GM23338 (cell line): ENCODE measurements at regions not wholly inside any gene's neighbourhood (a gene's known extent, or its start where the extent isn't known, plus 50 kb on each side); places are given as distances from the start of the nearest gene placed in this dataset.
"Not testable (repeated sequence)": the region's sequence is repeated elsewhere in the genome, so short reads cannot be mapped to it uniquely, and the experiment has no call there.

Experiments
- ATAC-seq: fragments of 200-7000 bp; cut with Tn5 transposase; 3 replicates; pipeline ENCODE4 v1.9.1; 2020
- DNase-seq: peaks from one replicate; pipeline ENCODE4 v3.0.0-alpha.2; 2015; ENCODE audit warnings: low spot score
- H2AFZ ChIP-seq: fragments of 200-600 bp; sonication (generic); 2 replicates; pipeline ENCODE4 v1.8.0; 2016; ENCODE audit warnings: antibody characterized with exemption, mild to moderate bottlenecking, moderate library complexity
- H3F3A ChIP-seq: fragments of 200-600 bp; sonication (generic); replicated peaks from 2 replicates; pipeline ENCODE4 v1.8.0; 2017; ENCODE audit warnings: antibody characterized with exemption, mixed run types, low read depth
- H3K27ac ChIP-seq: fragments of 200-600 bp; sonication (generic); 2 replicates; pipeline ENCODE4 v1.6.1; 2016; ENCODE audit warnings: low read depth
- H3K27me3 ChIP-seq: fragments of 200-600 bp; sonication (generic); 2 replicates; pipeline ENCODE4 v1.8.0; 2016; ENCODE audit warnings: mild to moderate bottlenecking, mixed run types, moderate library complexity; ENCODE audit not compliant: insufficient read depth
- H3K36me3 ChIP-seq: fragments of 200-600 bp; sonication (generic); 2 replicates; pipeline ENCODE4 v1.8.0; 2016; ENCODE audit warnings: mild to moderate bottlenecking; ENCODE audit not compliant: insufficient read depth
- H3K4me1 ChIP-seq: fragments of 200-600 bp; sonication (generic); 2 replicates; pipeline ENCODE4 v1.8.0; 2016; ENCODE audit warnings: mild to moderate bottlenecking, moderate library complexity; ENCODE audit not compliant: insufficient read depth
- H3K4me2 ChIP-seq: fragments of 200-600 bp; sonication (generic); 2 replicates; pipeline ENCODE4 v1.7.1; 2017; ENCODE audit warnings: mixed run types
- H3K4me3 ChIP-seq: fragments of 200-600 bp; sonication (generic); 2 replicates; pipeline ENCODE4 v1.6.1; 2016; ENCODE audit warnings: mixed run types
- H3K79me2 ChIP-seq: fragments of 200-600 bp; sonication (generic); replicated peaks from 2 replicates; pipeline ENCODE4 v1.8.0; 2017; ENCODE audit warnings: mild to moderate bottlenecking; ENCODE audit not compliant: insufficient read depth
- H3K9me2 ChIP-seq: fragments of 200-600 bp; sonication (generic); 2 replicates; pipeline ENCODE4 v1.8.0; 2017; ENCODE audit not compliant: insufficient read depth
- H4K20me1 ChIP-seq: fragments of 200-600 bp; sonication (generic); replicated peaks from 2 replicates; pipeline ENCODE4 v1.8.0; 2017; ENCODE audit warnings: mild to moderate bottlenecking; ENCODE audit not compliant: insufficient read depth
- H3K27ac Mint-ChIP-seq: 2 replicates; pipeline ENCODE4 v1.8.0; 2020; ENCODE audit warnings: inconsistent platforms, mild to moderate bottlenecking, moderate library complexity, mixed read lengths
- H3K27me3 Mint-ChIP-seq: 3 replicates; pipeline ENCODE4 v1.8.0; 2022; ENCODE audit warnings: low read depth, mild to moderate bottlenecking, moderate library complexity, mixed read lengths, inconsistent platforms; ENCODE audit not compliant: insufficient read depth, poor library complexity
- H3K36me3 Mint-ChIP-seq: 3 replicates; pipeline ENCODE4 v1.8.0; 2021; ENCODE audit warnings: low read depth, mild to moderate bottlenecking, inconsistent platforms, moderate library complexity, mixed read lengths
- H3K4me1 Mint-ChIP-seq: 3 replicates; pipeline ENCODE4 v1.8.0; 2020; ENCODE audit warnings: mild to moderate bottlenecking, inconsistent platforms, mixed read lengths
- H3K4me3 Mint-ChIP-seq: 3 replicates; pipeline ENCODE4 v1.8.0; 2021; ENCODE audit warnings: moderate library complexity, mild to moderate bottlenecking, inconsistent platforms, mixed read lengths
- H3K9me3 Mint-ChIP-seq: 3 replicates; pipeline ENCODE4 v1.8.0; 2020; ENCODE audit warnings: moderate library complexity, mild to moderate bottlenecking, inconsistent platforms, mixed read lengths
- CTCF ChIP-seq, 2 experiments: fragments of 200-600 bp in 1 of 2; sonication (generic) in 1 of 2; conservative IDR thresholded peaks; 2 replicates each; pipeline versions ENCODE4 v1.5.1 to v1.6.1; 2016 to 2017; ENCODE audit warnings: antibody characterized with exemption in 2 of 2, low read depth in 2 of 2, mild to moderate bottlenecking in 2 of 2, moderate library complexity in 1 of 2
- EZH2 ChIP-seq: fragments of 200-600 bp; sonication (generic); IDR thresholded peaks from one replicate; pipeline ENCODE4 v1.8.0; 2017; ENCODE audit warnings: antibody characterized with exemption, mild to moderate bottlenecking, low read depth; ENCODE audit not compliant: unreplicated experiment
- EZH2phosphoT487 ChIP-seq: fragments of 200-600 bp; sonication (generic); IDR thresholded peaks from one replicate; pipeline ENCODE4 v1.8.1; 2018; ENCODE audit warnings: antibody characterized with exemption; ENCODE audit not compliant: unreplicated experiment
- JUNB ChIP-seq: IDR thresholded peaks from one replicate; pipeline ENCODE4 v1.6.1; 2016; ENCODE audit warnings: antibody characterized with exemption; ENCODE audit not compliant: unreplicated experiment
- STAT1 ChIP-seq: IDR thresholded peaks from one replicate; pipeline ENCODE4 v1.6.1; 2016; ENCODE audit warnings: antibody characterized with exemption; ENCODE audit not compliant: unreplicated experiment
- ZNF114 ChIP-seq: fragments of 250-450 bp; sonication (Bioruptor Pico); IDR thresholded peaks from 2 replicates; pipeline ENCODE4 v1.5.0; 2020; ENCODE audit warnings: mild to moderate bottlenecking, moderate library complexity
- TF ChIP-seq, protein P1 (sequence below): IDR thresholded peaks from 2 replicates; pipeline ENCODE4 v1.6.1; 2016; ENCODE audit warnings: antibody characterized with exemption
- TF ChIP-seq, protein P2 (sequence below): fragments of 250-450 bp; sonication (Bioruptor Pico); IDR thresholded peaks from 2 replicates; pipeline ENCODE4 v1.5.0; 2020; ENCODE audit warnings: mild to moderate bottlenecking, moderate library complexity

- ATAC-seq: peak; percentile 15; the same call in 2 of the 3 replicates
Observed at GRCh38 chr17:77066165-77066564, 74.6 kb upstream of the SEC14L1 start.

DNA sequence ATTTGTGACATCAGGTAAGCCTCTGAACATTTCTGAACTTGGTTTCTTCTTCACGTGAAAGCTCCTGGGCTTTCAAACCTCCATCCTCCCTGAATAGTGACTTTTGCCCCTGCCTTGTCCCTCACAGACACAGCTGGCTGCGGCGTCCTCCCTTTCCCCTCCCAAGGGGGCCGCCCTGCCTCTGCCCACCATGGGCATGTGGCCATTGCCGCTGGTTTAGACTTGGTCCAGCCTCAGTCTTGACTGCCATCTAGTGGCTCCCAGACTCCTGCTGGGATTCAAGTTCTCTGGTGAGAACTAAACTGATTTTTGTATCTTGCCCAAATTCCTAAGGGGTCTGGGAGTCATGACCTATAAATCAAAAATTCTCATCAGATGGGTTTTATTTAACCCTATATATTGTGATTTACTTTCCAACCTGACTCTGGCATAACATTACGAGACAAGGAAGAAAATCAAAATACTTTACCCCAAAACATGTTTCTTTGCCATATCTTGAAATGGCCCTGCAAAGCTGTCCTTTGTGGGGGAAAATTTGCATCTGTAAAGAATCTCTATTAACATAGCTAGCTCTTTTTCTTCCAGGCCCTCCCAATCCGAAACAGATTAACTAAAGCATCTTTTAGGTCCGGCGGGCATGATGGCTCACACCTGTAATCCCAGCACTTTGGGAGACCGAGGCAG, 73.9 kb upstream of the SEC14L1 start:
- DNase-seq (peak; percentile 86), ATAC-seq (peak; percentile 97)
- H3K27me3 Mint-ChIP-seq: peaks cover 12% of the 10 kb centered on the region
- H3F3A ChIP-seq, H3K9me3 Mint-ChIP-seq, H3K27me3 ChIP-seq, H3K36me3 Mint-ChIP-seq, H3K36me3 ChIP-seq, H3K27ac ChIP-seq, H3K4me1 ChIP-seq, H3K4me3 ChIP-seq, H3K27ac Mint-ChIP-seq, H3K4me2 ChIP-seq, H2AFZ ChIP-seq, H4K20me1 ChIP-seq, H3K9me2 ChIP-seq, H3K4me3 Mint-ChIP-seq, H3K79me2 ChIP-seq: not testable (repeated sequence)
- peak; percentile 90 to 92 for TF ChIP-seq CTCF (conservative IDR thresholded peaks at IDR 0.05; ENCODE audit: low read depth in 2 of 2)
- H3K4me1 Mint-ChIP-seq: peaks cover 20% of the 10 kb centered on the region

More at GRCh38 chr17:77066165-77066564, 74.6 kb upstream of the SEC14L1 start:
- H3K9me2 ChIP-seq: no peaks in the 10 kb centered on the region
- peak overlapping the region; percentile 15; the same call in 1 of the 2 replicates for H2AFZ ChIP-seq
- H3K27ac ChIP-seq: no peak overlapping the region
- H3K4me1 ChIP-seq: no peaks in the 10 kb centered on the region
- no peaks in the 10 kb centered on the region for H3K27me3 ChIP-seq
- H4K20me1 ChIP-seq: no peaks in the 10 kb centered on the region
- no peak for TF ChIP-seq JUNB
- TF ChIP-seq, protein P1, sequence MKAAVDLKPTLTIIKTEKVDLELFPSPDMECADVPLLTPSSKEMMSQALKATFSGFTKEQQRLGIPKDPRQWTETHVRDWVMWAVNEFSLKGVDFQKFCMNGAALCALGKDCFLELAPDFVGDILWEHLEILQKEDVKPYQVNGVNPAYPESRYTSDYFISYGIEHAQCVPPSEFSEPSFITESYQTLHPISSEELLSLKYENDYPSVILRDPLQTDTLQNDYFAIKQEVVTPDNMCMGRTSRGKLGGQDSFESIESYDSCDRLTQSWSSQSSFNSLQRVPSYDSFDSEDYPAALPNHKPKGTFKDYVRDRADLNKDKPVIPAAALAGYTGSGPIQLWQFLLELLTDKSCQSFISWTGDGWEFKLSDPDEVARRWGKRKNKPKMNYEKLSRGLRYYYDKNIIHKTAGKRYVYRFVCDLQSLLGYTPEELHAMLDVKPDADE: no peak
- TF ChIP-seq ZNF114 (CRISPR knock-in tag): no peak
- no peak for TF ChIP-seq EZH2phosphoT487
- no peak for TF ChIP-seq STAT1
- Mint-ChIP-seq H3K9me3 (no peaks in the 10 kb centered on the region), H3K4me3 (no peak overlapping the region), H3K27ac (no peak overlapping the region), H3K4me1 (peaks cover 20% of the 10 kb centered on the region), H3K36me3 (no peaks in the 10 kb centered on the region), H3K27me3 (peaks cover 14% of the 10 kb centered on the region)
- no peaks in the 10 kb centered on the region for H3K36me3 ChIP-seq
- H3F3A ChIP-seq: no peaks in the 10 kb centered on the region
- H3K79me2 ChIP-seq: no peaks in the 10 kb centered on the region
- H3K4me3 ChIP-seq: no peak overlapping the region
- H3K4me2 ChIP-seq: no peak overlapping the region
- no peak for DNase-seq

- Histone ChIP-seq H3K4me2 (no peak overlapping the region), H4K20me1 (no peaks in the 10 kb centered on the region), H3K27me3 (no peaks in the 10 kb centered on the region), H3K9me2 (no peaks in the 10 kb centered on the region), H3K36me3 (no peaks in the 10 kb centered on the region), H3K79me2 (no peaks in the 10 kb centered on the region), H3F3A (no peaks in the 10 kb centered on the region), H2AFZ (no peak overlapping the region), H3K27ac (no peak overlapping the region), H3K4me1 (no peaks in the 10 kb centered on the region), H3K4me3 (no peak overlapping the region)
- Mint-ChIP-seq H3K4me1 (peaks cover 20% of the 10 kb centered on the region), H3K9me3 (no peaks in the 10 kb centered on the region), H3K27me3 (peaks cover 12% of the 10 kb centered on the region), H3K4me3 (no peak overlapping the region), H3K36me3 (no peaks in the 10 kb centered on the region), H3K27ac (no peak overlapping the region)
- DNase-seq (no peak), ATAC-seq (no peak)
- TF ChIP-seq EZH2: no peak
- TF ChIP-seq, protein P2, sequence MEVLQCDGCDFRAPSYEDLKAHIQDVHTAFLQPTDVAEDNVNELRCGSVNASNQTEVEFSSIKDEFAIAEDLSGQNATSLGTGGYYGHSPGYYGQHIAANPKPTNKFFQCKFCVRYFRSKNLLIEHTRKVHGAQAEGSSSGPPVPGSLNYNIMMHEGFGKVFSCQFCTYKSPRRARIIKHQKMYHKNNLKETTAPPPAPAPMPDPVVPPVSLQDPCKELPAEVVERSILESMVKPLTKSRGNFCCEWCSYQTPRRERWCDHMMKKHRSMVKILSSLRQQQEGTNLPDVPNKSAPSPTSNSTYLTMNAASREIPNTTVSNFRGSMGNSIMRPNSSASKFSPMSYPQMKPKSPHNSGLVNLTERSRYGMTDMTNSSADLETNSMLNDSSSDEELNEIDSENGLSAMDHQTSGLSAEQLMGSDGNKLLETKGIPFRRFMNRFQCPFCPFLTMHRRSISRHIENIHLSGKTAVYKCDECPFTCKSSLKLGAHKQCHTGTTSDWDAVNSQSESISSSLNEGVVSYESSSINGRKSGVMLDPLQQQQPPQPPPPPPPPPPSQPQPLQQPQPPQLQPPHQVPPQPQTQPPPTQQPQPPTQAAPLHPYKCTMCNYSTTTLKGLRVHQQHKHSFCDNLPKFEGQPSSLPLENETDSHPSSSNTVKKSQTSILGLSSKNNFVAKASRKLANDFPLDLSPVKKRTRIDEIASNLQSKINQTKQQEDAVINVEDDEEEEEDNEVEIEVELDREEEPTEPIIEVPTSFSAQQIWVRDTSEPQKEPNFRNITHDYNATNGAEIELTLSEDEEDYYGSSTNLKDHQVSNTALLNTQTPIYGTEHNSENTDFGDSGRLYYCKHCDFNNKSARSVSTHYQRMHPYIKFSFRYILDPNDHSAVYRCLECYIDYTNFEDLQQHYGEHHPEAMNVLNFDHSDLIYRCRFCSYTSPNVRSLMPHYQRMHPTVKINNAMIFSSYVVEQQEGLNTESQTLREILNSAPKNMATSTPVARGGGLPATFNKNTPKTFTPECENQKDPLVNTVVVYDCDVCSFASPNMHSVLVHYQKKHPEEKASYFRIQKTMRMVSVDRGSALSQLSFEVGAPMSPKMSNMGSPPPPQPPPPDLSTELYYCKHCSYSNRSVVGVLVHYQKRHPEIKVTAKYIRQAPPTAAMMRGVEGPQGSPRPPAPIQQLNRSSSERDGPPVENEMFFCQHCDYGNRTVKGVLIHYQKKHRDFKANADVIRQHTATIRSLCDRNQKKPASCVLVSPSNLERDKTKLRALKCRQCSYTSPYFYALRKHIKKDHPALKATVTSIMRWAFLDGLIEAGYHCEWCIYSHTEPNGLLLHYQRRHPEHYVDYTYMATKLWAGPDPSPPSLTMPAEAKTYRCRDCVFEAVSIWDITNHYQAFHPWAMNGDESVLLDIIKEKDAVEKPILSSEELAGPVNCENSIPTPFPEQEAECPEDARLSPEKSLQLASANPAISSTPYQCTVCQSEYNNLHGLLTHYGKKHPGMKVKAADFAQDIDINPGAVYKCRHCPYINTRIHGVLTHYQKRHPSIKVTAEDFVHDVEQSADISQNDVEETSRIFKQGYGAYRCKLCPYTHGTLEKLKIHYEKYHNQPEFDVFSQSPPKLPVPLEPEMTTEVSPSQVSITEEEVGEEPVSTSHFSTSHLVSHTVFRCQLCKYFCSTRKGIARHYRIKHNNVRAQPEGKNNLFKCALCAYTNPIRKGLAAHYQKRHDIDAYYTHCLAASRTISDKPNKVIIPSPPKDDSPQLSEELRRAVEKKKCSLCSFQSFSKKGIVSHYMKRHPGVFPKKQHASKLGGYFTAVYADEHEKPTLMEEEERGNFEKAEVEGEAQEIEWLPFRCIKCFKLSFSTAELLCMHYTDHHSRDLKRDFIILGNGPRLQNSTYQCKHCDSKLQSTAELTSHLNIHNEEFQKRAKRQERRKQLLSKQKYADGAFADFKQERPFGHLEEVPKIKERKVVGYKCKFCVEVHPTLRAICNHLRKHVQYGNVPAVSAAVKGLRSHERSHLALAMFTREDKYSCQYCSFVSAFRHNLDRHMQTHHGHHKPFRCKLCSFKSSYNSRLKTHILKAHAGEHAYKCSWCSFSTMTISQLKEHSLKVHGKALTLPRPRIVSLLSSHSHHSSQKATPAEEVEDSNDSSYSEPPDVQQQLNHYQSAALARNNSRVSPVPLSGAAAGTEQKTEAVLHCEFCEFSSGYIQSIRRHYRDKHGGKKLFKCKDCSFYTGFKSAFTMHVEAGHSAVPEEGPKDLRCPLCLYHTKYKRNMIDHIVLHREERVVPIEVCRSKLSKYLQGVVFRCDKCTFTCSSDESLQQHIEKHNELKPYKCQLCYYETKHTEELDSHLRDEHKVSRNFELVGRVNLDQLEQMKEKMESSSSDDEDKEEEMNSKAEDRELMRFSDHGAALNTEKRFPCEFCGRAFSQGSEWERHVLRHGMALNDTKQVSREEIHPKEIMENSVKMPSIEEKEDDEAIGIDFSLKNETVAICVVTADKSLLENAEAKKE (CRISPR knock-in tag): no peak
Observed at GRCh38 chr17:77068915-77069314, 71.9 kb upstream of the SEC14L1 start.
